A549 (cell line): ENCODE measurements at regions not wholly inside any gene's neighbourhood (a gene's known extent, or its start where the extent isn't known, plus 50 kb on each side); places are given as distances from the start of the nearest gene placed in this dataset.

Source experiments
- ATAC-seq, 2 experiments: fragments of 200-7000 bp in 1 of 2; fragments of >200 bp in 1 of 2; cut with Nextera tagmentation in 1 of 2; cut with Tn5 transposase in 1 of 2; 3 replicates each; pipeline versions ENCODE4 v1.8.0 to v1.9.1; 2018 to 2020; ENCODE audit warnings: mild to moderate bottlenecking in 1 of 2, moderate library complexity in 1 of 2
- CTCF ChIA-PET: fragments of 300-600 bp; sonication (Branson Sonifier 250); formaldehyde crosslinking; extraction: SDS; loops from one replicate; lab custom pipeline; 2021; ENCODE audit warnings: antibody characterized with exemption, inconsistent platforms; lab: Yijun Ruan, JAX
- POLR2A ChIA-PET: fragments of 350-600 bp; formaldehyde crosslinking; extraction: SDS; loops from one replicate; lab custom pipeline; 2021; ENCODE audit warnings: antibody characterized with exemption, inconsistent platforms; lab: Yijun Ruan, JAX
- DNase-seq, 2 experiments: peaks; one replicate each; pipeline versions ENCODE4 v3.0.0 to v3.0.0-alpha.2; 2011 to 2016; ENCODE audit warnings: low read depth in 1 of 2, low spot score in 1 of 2
- FAIRE-seq: peaks from 2 replicates; lab custom pipeline; 2011; peaks lifted over from hg19 to GRCh38; lab: Jason Lieb, UNC
- H3K27ac ChIP-seq, 2 experiments: fragments of >200 bp; sonication (Bioruptor Twin); formaldehyde crosslinking; 3 replicates each; pipeline ENCODE4 v1.5.1; 2016 to 2017
- H3K4me1 ChIP-seq: fragments of >200 bp; sonication (Bioruptor Twin); formaldehyde crosslinking; 3 replicates; pipeline ENCODE4 v1.6.1; 2016
- H3K4me2 ChIP-seq: fragments of >200 bp; sonication (Bioruptor Twin); formaldehyde crosslinking; 3 replicates; pipeline ENCODE4 v1.6.1; 2016
- H3K4me3 ChIP-seq: fragments of >200 bp; sonication (Bioruptor Twin); formaldehyde crosslinking; 3 replicates; pipeline ENCODE4 v1.5.1; 2016
- H3K9me3 ChIP-seq: fragments of >200 bp; sonication (Bioruptor Twin); formaldehyde crosslinking; 3 replicates; pipeline ENCODE4 v1.6.1; 2016
- BCL3 ChIP-seq: fragments of >200 bp; sonication (Bioruptor Twin); formaldehyde crosslinking; IDR thresholded peaks from 3 replicates; pipeline ENCODE4 v1.6.1; 2016
- BHLHE40 ChIP-seq: IDR thresholded peaks from 2 replicates; pipeline ENCODE4 v1.6.1; 2012; ENCODE audit warnings: low read depth, low read length, inconsistent platforms
- CEBPB ChIP-seq, 2 experiments: fragments of >200 bp in 1 of 2; sonication (Bioruptor Twin) in 1 of 2; formaldehyde crosslinking in 1 of 2; IDR thresholded peaks; 2 replicates each; pipeline ENCODE4 v1.6.1; 2012 to 2016
- CHD4 ChIP-seq: fragments of 200-600 bp; sonication (generic); IDR thresholded peaks from 2 replicates; pipeline ENCODE4 v1.6.1; 2016; ENCODE audit warnings: antibody characterized with exemption, mild to moderate bottlenecking, borderline replicate concordance
- E2F6 ChIP-seq: IDR thresholded peaks from 2 replicates; pipeline ENCODE4 v1.6.1; 2012; ENCODE audit warnings: low read depth, borderline replicate concordance
- EHF ChIP-seq: fragments of 250-450 bp; sonication (Bioruptor Pico); IDR thresholded peaks from 2 replicates; pipeline ENCODE4 v1.5.0; 2020; ENCODE audit warnings: mild to moderate bottlenecking
- ELK1 ChIP-seq: fragments of 150-350 bp; IDR thresholded peaks from 2 replicates; pipeline ENCODE4 v1.6.1; 2014; ENCODE audit warnings: low read depth, mild to moderate bottlenecking, low read length
- EP300 ChIP-seq, 2 experiments: fragments of >200 bp; sonication (Bioruptor Twin); formaldehyde crosslinking; IDR thresholded peaks; 2 replicates in 1 of 2; 3 replicates in 1 of 2; pipeline ENCODE4 v1.6.1; 2016 to 2017
- FOSB ChIP-seq: fragments of 250-450 bp; sonication (Bioruptor Pico); IDR thresholded peaks from 2 replicates; pipeline ENCODE4 v1.5.0; 2020; ENCODE audit warnings: mild to moderate bottlenecking, moderate library complexity
- FOXS1 ChIP-seq: fragments of 250-450 bp; sonication (Bioruptor Pico); IDR thresholded peaks from 2 replicates; pipeline ENCODE4 v1.5.0; 2020; ENCODE audit warnings: mild to moderate bottlenecking, moderate library complexity
- HDAC2 ChIP-seq: fragments of 200-600 bp; sonication (generic); IDR thresholded peaks from 2 replicates; pipeline ENCODE4 v1.6.1; 2016
- HEYL ChIP-seq: fragments of 250-450 bp; sonication (Bioruptor Pico); IDR thresholded peaks from 2 replicates; pipeline ENCODE4 v1.8.0; 2021; ENCODE audit warnings: mild to moderate bottlenecking, moderate library complexity
- HOXA7 ChIP-seq: fragments of 250-450 bp; sonication (Bioruptor Pico); IDR thresholded peaks from 2 replicates; pipeline ENCODE4 v1.5.0; 2020; ENCODE audit warnings: mild to moderate bottlenecking, moderate library complexity
- JUNB ChIP-seq: fragments of >200 bp; sonication (Bioruptor Twin); formaldehyde crosslinking; IDR thresholded peaks from 2 replicates; pipeline ENCODE4 v1.6.1; 2016
- MYC ChIP-seq: IDR thresholded peaks from 2 replicates; pipeline ENCODE4 v1.6.1; 2012; ENCODE audit warnings: mild to moderate bottlenecking, inconsistent platforms, low read length, improper control_type of control experiment, borderline replicate concordance
- PBX3 ChIP-seq: IDR thresholded peaks from 2 replicates; pipeline ENCODE4 v1.6.1; 2012
- PHF8 ChIP-seq: fragments of 200-600 bp; sonication (generic); IDR thresholded peaks from 2 replicates; pipeline ENCODE4 v1.6.1; 2016; ENCODE audit warnings: low read depth, mild to moderate bottlenecking, antibody characterized with exemption, moderate library complexity, borderline replicate concordance
- RNF2 ChIP-seq: fragments of 200-600 bp; sonication (generic); IDR thresholded peaks from 2 replicates; pipeline ENCODE4 v1.6.1; 2016; ENCODE audit warnings: low read depth, mild to moderate bottlenecking, antibody characterized with exemption, moderate library complexity, borderline replicate concordance
- TFCP2L1 ChIP-seq: fragments of 250-450 bp; sonication (Bioruptor Pico); IDR thresholded peaks from 2 replicates; pipeline ENCODE4 v1.5.0; 2021; ENCODE audit warnings: mild to moderate bottlenecking
- ZC3H11A ChIP-seq: fragments of 450-650 bp; IDR thresholded peaks from 2 replicates; pipeline ENCODE4 v1.6.1; 2014; ENCODE audit warnings: antibody characterized with exemption, mild to moderate bottlenecking
- ZNF302 ChIP-seq: fragments of 250-450 bp; sonication (Bioruptor Pico); IDR thresholded peaks from 2 replicates; pipeline ENCODE4 v1.9.0; 2021; ENCODE audit warnings: inconsistent platforms, mild to moderate bottlenecking, moderate library complexity
- WGBS: methylation state at CpG from one replicate; pipeline ENCODE4 v1.1.6; 2017; ENCODE audit errors: missing lambda C conversion rate; 5-methylcytosine and 5-hydroxymethylcytosine counted together

GRCh38 chrX:38959736-38960135 is 158.5 kb downstream of the MID1IP1 start:
- FAIRE-seq, result no peak
- Histone ChIP-seq H3K4me1 (no peaks in the 10 kb centered on the region), H3K27ac (no peak overlapping the region), H3K4me2 (no peak overlapping the region), H3K4me3 (no peak overlapping the region), H3K9me3 (no peaks in the 10 kb centered on the region)
- no peak for ATAC-seq
- TF ChIP-seq JUNB (no peak), CEBPB (IDR thresholded peaks at IDR 0.05) (no peak), RNF2 (no peak), HOXA7 (CRISPR knock-in tag) (no peak), ZC3H11A (no peak), MYC (no peak), BCL3 (no peak)
- no peak for DNase-seq
- ChIA-PET CTCF (no interaction called here), POLR2A (no interaction called here)
- 29% methylated on average over 1 of the region's 1 CpG for WGBS

GRCh38 chrX:38960137-38960536 is 158.9 kb downstream of the MID1IP1 start:
- Histone ChIP-seq H3K4me1 (no peaks in the 10 kb centered on the region), H3K27ac (no peak overlapping the region), H3K4me3 (no peak overlapping the region), H3K9me3 (no peaks in the 10 kb centered on the region), H3K4me2 (no peak overlapping the region)
- no peak for FAIRE-seq
- no peak for ATAC-seq
- WGBS, result 9% methylated on average over 2 of the region's 2 CpGs
- no peak for DNase-seq
- no peak for TF ChIP-seq TFCP2L1 (CRISPR knock-in tag)
- no peak for TF ChIP-seq ELK1
- no peak for TF ChIP-seq HEYL (CRISPR knock-in tag)
- no peak for TF ChIP-seq HDAC2
- no peak for TF ChIP-seq EHF
- TF ChIP-seq PBX3, result no peak
- no peak for TF ChIP-seq RNF2
- no peak for TF ChIP-seq E2F6
- TF ChIP-seq ZNF302, result no peak
- no peak for TF ChIP-seq BCL3
- TF ChIP-seq PHF8, result no peak
- no peak for TF ChIP-seq FOXS1 (CRISPR knock-in tag)
- TF ChIP-seq JUNB, result no peak
- no peak for TF ChIP-seq EP300 (IDR thresholded peaks at IDR 0.05)
- TF ChIP-seq CHD4, result no peak
- no peak for TF ChIP-seq BHLHE40
- TF ChIP-seq MYC, result no peak
- no peak for TF ChIP-seq FOSB (CRISPR knock-in tag)
- ChIA-PET CTCF (no interaction called here), POLR2A (no interaction called here)
